ENCODE measurements at regions not wholly inside any gene's neighbourhood (a gene's known extent, or its start where the extent isn't known, plus 50 kb on each side); places are given as distances from the start of the nearest gene placed in this dataset.

- DNase-seq (ENCODE audit: low read depth, low spot score) = no peak
- H3K4me3 ChIP-seq (ENCODE audit: low read length) = no peak overlapping the region
Measured at GRCh38 chr4:117311215-117311614, 225.8 kb upstream of the TRAM1L1 start.

GRCh38 chr4:117311989-117312388 is 226.6 kb upstream of the TRAM1L1 start:
- no peak for DNase-seq (ENCODE audit: low read depth, low spot score)
- no peak overlapping the region for H3K4me3 ChIP-seq (ENCODE audit: low read length)

GRCh38 chr4:117324851-117325491 is 239.6 kb upstream of the TRAM1L1 start:
- no peak for DNase-seq (ENCODE audit: low read depth, low spot score)

GRCh38 chr4:117326091-117326490 is 240.7 kb upstream of the TRAM1L1 start:
- no peak for DNase-seq (ENCODE audit: low read depth, low spot score)

More at GRCh38 chr4:117324851-117325491, 239.6 kb upstream of the TRAM1L1 start:
- H3K4me3 ChIP-seq (ENCODE audit: low read length) = no peak overlapping the region

GRCh38 chr4:117327491-117327890 is 242.1 kb upstream of the TRAM1L1 start:
- H3K4me3 ChIP-seq (ENCODE audit: low read length) = no peak overlapping the region
- no peak for DNase-seq (ENCODE audit: low read depth, low spot score)

More at GRCh38 chr4:117326091-117326490, 240.7 kb upstream of the TRAM1L1 start:
- no peak overlapping the region for H3K4me3 ChIP-seq (ENCODE audit: low read length)

GRCh38 chr4:117328333-117328732 is 243.0 kb upstream of the TRAM1L1 start:
- no peak overlapping the region for H3K4me3 ChIP-seq (ENCODE audit: low read length)

GRCh38 chr4:117331817-117332216 is 246.4 kb upstream of the TRAM1L1 start:
- no peak for DNase-seq (ENCODE audit: low read depth, low spot score)

More at GRCh38 chr4:117328333-117328732, 243.0 kb upstream of the TRAM1L1 start:
- no peak for DNase-seq (ENCODE audit: low read depth, low spot score)

GRCh38 chr4:117334451-117335188 is 249.2 kb upstream of the TRAM1L1 start:
- no peak overlapping the region for H3K4me3 ChIP-seq (ENCODE audit: low read length)
- no peak for DNase-seq (ENCODE audit: low read depth, low spot score)

More at GRCh38 chr4:117331817-117332216, 246.4 kb upstream of the TRAM1L1 start:
- H3K4me3 ChIP-seq (ENCODE audit: low read length) = no peak overlapping the region

- H3K4me3 ChIP-seq (ENCODE audit: low read length) = no peak overlapping the region
- DNase-seq (ENCODE audit: low read depth, low spot score) = no peak
Measured at GRCh38 chr4:117357437-117357836, 272.1 kb upstream of the TRAM1L1 start.

- no peak for DNase-seq (ENCODE audit: low read depth, low spot score)
- no peak overlapping the region for H3K4me3 ChIP-seq (ENCODE audit: low read length)
Measured at GRCh38 chr4:117357866-117358265, 272.5 kb upstream of the TRAM1L1 start.

- DNase-seq (ENCODE audit: low read depth, low spot score) = no peak
- no peak overlapping the region for H3K4me3 ChIP-seq (ENCODE audit: low read length)
Measured at GRCh38 chr4:117370944-117371668, 285.7 kb upstream of the TRAM1L1 start.

- no peak overlapping the region for H3K4me3 ChIP-seq (ENCODE audit: low read length)
- DNase-seq (ENCODE audit: low read depth, low spot score) = no peak
Measured at GRCh38 chr4:117375101-117375500, 289.7 kb upstream of the TRAM1L1 start.

GRCh38 chr4:117376692-117377091 is 291.3 kb upstream of the TRAM1L1 start:
- no peak overlapping the region for H3K4me3 ChIP-seq (ENCODE audit: low read length)
- DNase-seq (ENCODE audit: low read depth, low spot score) = no peak

- H3K4me3 ChIP-seq (ENCODE audit: low read length) = no peak overlapping the region
- no peak for DNase-seq (ENCODE audit: low read depth, low spot score)
Measured at GRCh38 chr4:117378942-117379341, 293.6 kb upstream of the TRAM1L1 start.

GRCh38 chr4:117383468-117383867 is 298.1 kb upstream of the TRAM1L1 start:
- no peak for DNase-seq (ENCODE audit: low read depth, low spot score)

GRCh38 chr4:117385526-117385925 is 300.1 kb upstream of the TRAM1L1 start:
- no peak for DNase-seq (ENCODE audit: low read depth, low spot score)
- H3K4me3 ChIP-seq (ENCODE audit: low read length) = no peak overlapping the region

More at GRCh38 chr4:117383468-117383867, 298.1 kb upstream of the TRAM1L1 start:
- no peak overlapping the region for H3K4me3 ChIP-seq (ENCODE audit: low read length)

- no peak for DNase-seq (ENCODE audit: low read depth, low spot score)
- no peak overlapping the region for H3K4me3 ChIP-seq (ENCODE audit: low read length)
Measured at GRCh38 chr4:117387072-117387471, 301.7 kb upstream of the TRAM1L1 start.

- DNase-seq (ENCODE audit: low read depth, low spot score) = no peak
- H3K4me3 ChIP-seq (ENCODE audit: low read length) = no peak overlapping the region
Measured at GRCh38 chr4:117400039-117400835, 314.9 kb upstream of the TRAM1L1 start.

- no peak overlapping the region for H3K4me3 ChIP-seq (ENCODE audit: low read length)
- DNase-seq (ENCODE audit: low read depth, low spot score) = no peak
Measured at GRCh38 chr4:117412661-117413060, 327.3 kb upstream of the TRAM1L1 start.
